GM19025 (cell line): ENCODE measurements at regions not wholly inside any gene's neighbourhood (a gene's known extent, or its start where the extent isn't known, plus 50 kb on each side); places are given as distances from the start of the nearest gene placed in this dataset.
"Not testable (repeated sequence)": the region's sequence is repeated elsewhere in the genome, so short reads cannot be mapped to it uniquely, and the experiment has no call there.

Source experiments
- ATAC-seq: cut with Tn5 transposase; IDR thresholded peaks from one replicate; pipeline ENCODE4 v1.9.1; 2021; ENCODE audit warnings: mild to moderate bottlenecking, low read depth, moderate library complexity; ENCODE audit not compliant: unreplicated experiment

- no peak for ATAC-seq
Observed at GRCh38 chr14:30349520-30349919, 209.4 kb upstream of the G2E3 start.

GRCh38 chr14:30354439-30354838, 204.5 kb upstream of the G2E3 start:
- ATAC-seq = no peak

- ATAC-seq = peak; percentile 67
Observed at GRCh38 chr14:30355431-30355913, 203.5 kb upstream of the G2E3 start.

DNA sequence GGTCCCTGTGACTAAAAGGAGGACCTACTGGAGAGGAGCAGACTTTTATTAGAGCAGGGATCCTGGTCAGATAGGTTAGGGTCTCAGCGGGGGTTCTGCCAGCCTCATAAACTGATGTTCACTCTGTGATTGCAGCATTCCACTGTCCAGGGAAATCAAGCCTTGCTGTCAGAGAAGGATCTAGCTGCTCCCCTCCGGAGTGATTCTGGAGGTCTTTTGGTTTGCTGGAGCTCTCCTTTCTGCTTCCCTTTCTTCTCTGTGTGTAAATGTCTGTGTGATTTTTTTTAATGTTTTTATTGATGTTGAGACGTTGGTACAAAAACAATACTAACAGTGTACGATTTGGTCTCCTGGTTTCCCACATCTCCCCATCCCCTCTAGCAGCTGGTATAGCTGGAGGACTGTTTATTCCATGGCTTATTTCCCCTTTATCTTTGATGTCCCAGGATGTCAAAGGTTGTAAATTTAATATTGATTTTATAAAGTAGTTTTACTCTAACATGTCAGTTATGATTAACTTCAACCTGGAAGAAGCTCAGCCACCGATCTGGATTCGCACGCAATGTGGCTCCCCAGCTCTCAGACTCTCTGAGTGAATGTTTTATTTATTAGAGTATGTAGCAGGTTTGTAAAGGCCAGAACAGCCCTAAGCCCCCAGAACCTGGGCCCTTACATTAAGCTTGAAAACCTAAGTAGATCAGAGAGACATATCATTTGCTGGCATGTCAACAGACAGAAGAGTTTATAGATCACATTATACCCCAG, 202.3 kb upstream of the G2E3 start:
- no peak for ATAC-seq

- no peak for ATAC-seq
Observed at GRCh38 chr14:30357791-30358190, 201.2 kb upstream of the G2E3 start.

DNA sequence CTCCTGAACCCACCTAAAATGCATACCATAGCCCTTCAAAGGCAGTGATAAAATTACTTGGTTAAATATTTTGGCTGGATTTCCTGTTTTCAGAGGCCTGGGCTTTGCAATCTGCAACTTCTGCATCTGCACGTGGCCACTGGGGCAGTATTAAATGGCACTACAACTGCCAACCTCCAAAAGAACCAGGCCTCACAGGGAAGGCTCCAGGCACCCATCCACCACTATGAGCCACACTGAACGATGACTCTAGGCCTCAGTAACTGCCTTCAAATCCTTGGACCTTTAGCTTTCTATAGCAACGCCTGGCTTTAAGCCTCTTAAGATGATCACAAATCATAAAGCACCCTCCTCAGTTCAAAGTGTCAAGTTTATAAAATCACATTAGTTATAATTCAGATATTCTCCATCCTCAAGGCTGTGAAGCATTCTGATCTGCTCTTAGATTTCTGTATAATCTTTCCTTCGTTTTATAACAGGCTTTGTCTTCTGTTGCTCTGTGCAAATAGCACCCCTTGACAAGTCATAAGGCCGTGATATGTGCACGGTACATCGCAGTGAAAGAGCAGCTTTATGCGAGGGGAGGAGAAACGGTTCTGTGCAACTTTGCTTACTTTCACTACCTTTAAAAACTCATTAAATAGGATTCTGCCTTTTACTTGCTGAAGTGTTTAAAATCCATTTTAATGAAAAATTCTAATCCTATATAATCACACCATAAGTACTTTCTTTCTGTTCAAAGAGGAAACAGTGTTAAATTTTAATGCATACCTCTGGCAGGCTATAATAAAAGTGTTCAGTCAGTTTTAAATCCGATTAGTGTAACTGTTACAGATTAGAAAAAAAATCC, 196.4 kb upstream of the G2E3 start:
- no peak for ATAC-seq

DNA sequence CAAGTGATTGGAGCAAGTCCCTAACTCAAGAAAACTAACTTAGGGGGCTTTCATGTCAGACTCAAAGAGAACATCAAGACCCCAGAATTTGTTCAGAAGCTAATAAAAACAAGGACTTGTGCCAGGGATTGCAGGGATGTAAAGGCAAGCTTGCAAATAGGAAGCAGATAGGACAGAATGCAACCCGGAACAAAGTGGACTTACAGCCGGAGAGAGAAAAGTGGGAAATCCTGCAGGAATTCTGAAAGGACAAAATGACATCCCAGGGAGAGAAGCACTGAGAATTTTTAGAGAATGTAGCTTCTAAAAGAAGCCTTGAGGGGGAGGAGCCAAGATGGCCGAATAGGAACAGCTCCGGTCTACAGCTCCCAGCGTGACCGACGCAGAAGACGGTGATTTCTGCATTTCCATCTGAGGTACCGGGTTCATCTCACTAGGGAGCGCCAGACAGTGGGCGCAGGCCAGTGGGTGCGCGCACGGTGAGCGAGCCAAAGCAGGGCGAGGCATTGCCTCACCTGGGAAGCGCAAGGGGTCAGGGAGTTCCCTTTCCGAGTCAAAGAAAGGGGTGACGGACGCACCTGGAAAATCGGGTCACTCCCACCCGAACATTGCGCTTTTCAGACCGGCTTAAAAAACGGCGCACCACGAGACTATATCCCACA, 195.6 kb upstream of the G2E3 start:
- not testable (repeated sequence) for ATAC-seq

GRCh38 chr14:30369502-30370180, 189.3 kb upstream of the G2E3 start:
- ATAC-seq = no peak

DNA sequence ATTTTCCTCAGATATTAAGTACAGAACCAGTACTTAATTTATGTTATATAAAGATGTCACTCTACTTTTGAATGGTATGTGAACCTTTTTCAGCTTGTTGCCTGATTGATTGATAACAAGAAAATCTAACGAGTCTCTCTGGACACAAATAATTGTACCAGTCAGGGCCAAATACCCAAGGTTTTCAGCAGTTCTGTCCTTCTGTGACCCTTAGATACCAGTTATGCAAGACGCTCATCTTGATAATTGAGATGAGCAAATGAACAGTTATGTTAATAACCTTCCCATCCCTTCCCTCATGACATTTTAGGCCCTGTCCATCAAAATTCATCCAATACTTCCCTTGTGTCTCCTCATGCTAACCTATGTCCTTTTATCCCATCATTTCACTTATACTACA, 185.9 kb upstream of the G2E3 start:
- no peak for ATAC-seq

- no peak for ATAC-seq
Observed at GRCh38 chr14:30373526-30373925, 185.4 kb upstream of the G2E3 start.

DNA sequence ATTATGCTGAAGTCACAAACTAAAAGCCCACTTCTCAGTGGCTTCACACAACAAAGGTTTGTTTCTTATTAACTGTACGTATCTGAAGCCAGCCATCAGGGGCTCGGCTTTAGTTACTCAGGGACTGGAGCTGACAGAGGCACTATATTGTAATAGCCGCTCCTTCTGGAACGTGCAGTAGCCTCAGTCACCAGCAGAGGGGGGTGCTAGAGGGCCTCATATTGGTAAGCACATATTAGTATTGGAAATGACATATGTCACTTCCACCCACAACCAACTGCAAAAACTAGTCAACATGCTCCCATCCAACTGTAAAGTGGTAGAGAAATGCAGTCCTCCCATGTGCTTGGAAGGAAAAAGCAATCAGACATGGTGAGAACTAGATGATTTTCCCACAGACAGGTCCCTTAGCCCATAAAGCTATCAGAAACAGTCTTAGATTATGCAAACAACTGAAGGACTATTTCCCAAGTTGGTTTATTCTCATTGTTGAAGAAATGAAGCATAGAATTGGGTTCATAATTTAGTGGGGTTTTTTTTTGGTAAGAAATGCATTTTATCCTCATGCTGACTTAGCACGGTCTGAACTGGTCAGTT, 183.6 kb upstream of the G2E3 start:
- ATAC-seq = peak; percentile 94

GRCh38 chr14:30381861-30382480, 177.0 kb upstream of the G2E3 start:
- ATAC-seq = no peak

DNA sequence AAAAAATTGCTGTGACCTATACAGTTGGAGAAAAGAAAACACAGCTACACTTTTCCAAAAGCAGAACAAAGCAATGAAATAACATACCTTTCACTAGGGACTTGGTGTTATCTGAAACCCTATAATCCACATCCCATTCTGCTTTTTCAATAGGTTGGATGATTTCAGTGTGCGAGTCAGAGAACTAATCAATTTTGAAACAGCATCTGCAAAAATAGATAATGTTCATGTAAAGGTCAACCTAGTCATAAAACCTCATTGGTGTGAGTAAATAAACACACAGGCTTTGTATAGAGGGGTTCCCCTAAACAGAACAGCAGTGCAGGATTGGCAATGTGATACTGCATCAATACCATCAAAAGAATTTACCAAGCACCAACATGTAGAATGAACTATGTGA, 173.0 kb upstream of the G2E3 start:
- no peak for ATAC-seq

- ATAC-seq = no peak
Observed at GRCh38 chr14:30387871-30388270, 171.1 kb upstream of the G2E3 start.

DNA sequence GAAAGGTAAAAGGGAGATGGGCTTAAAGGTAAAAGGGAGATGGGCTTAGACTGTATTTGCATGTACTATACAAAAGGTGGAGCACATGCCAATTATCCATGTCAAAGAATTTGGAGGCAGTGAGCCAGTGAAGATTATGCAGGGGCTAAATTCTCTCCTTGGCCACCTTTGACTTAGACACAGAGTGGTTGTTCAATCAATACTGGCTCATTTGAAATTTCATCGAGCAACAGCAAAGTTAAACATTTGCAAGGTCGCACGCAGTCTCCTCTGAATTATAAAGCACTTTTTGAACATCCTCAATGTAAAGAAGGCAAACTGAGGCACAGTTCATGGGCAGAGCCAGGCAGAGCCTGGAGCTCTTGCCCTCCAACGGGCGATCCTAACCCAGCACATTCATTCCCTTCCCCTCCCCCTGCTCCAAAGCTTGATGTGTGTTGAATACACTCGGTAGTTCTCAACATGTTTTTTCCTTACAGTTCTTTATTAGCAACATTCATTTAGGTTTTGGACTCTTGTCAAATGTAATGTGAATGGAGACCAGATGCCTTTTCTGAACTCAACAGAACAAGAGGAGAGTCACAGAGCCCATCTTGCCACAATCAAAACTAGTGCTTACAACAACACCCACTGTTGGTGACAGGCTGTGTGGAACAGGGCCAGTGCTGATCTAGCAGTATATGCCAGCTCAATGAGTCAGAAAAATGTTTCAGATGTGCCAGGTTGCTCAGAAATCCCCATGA, 169.7 kb upstream of the G2E3 start:
- ATAC-seq = no peak

GRCh38 chr14:30389877-30390385, 169.0 kb upstream of the G2E3 start:
- no peak for ATAC-seq

DNA sequence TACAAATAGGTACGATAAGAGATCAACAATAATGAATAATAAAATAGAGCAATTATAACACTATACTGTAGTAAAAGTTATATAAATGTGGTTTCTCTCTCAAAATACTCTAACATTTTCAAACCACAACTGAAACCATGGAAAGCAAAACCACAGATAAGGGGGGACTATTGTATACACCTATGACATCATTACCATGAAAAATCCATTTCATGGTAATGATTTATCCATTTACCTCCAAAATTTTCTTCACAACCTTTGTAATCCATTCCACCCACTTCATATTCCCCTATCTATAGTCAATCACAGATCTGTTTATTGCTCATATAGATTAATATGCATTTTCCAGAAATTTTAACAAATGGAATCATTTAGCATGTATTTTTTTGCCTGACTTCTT, 163.9 kb upstream of the G2E3 start:
- no peak for ATAC-seq

GRCh38 chr14:30402846-30403245, 156.1 kb upstream of the G2E3 start:
- ATAC-seq = no peak

- no peak for ATAC-seq
Observed at GRCh38 chr14:30403791-30404190, 155.2 kb upstream of the G2E3 start.
